ENCODE measurements at regions not wholly inside any gene's neighbourhood (a gene's known extent, or its start where the extent isn't known, plus 50 kb on each side); places are given as distances from the start of the nearest gene placed in this dataset.

- no peak overlapping the region for H3K4me3 ChIP-seq (ENCODE audit: low read depth, low read length)
- no peak for TF ChIP-seq CTCF (IDR thresholded peaks at IDR 0.05; ENCODE audit: insufficient read depth, low read depth, low read length)
- no peak for DNase-seq (ENCODE audit: low read depth)
Observed at GRCh38 chr7:35359423-35359822, 105.5 kb upstream of the TBX20 start.

GRCh38 chr7:35356495-35356894 is 102.6 kb upstream of the TBX20 start:
- TF ChIP-seq CTCF (IDR thresholded peaks at IDR 0.05; ENCODE audit: insufficient read depth, low read depth, low read length) = no peak
- no peak overlapping the region for H3K4me3 ChIP-seq (ENCODE audit: low read depth, low read length)
- DNase-seq (ENCODE audit: low read depth) = no peak

- H3K4me3 ChIP-seq (ENCODE audit: low read depth, low read length) = no peak overlapping the region
- DNase-seq (ENCODE audit: low read depth) = no peak
- TF ChIP-seq CTCF (IDR thresholded peaks at IDR 0.05; ENCODE audit: insufficient read depth, low read depth, low read length) = no peak
Observed at GRCh38 chr7:35355911-35356310, 102.0 kb upstream of the TBX20 start.

GRCh38 chr7:35355199-35355598 is 101.3 kb upstream of the TBX20 start:
- H3K4me3 ChIP-seq (ENCODE audit: low read depth, low read length) = no peak overlapping the region
- DNase-seq (ENCODE audit: low read depth) = no peak
- TF ChIP-seq CTCF (IDR thresholded peaks at IDR 0.05; ENCODE audit: insufficient read depth, low read depth, low read length) = no peak

GRCh38 chr7:35353481-35353880 is 99.6 kb upstream of the TBX20 start:
- no peak overlapping the region for H3K4me3 ChIP-seq (ENCODE audit: low read depth, low read length)
- TF ChIP-seq CTCF (IDR thresholded peaks at IDR 0.05; ENCODE audit: insufficient read depth, low read depth, low read length) = no peak
- DNase-seq (ENCODE audit: low read depth) = no peak

- no peak overlapping the region for H3K4me3 ChIP-seq (ENCODE audit: low read depth, low read length)
- no peak for TF ChIP-seq CTCF (IDR thresholded peaks at IDR 0.05; ENCODE audit: insufficient read depth, low read depth, low read length)
Observed at GRCh38 chr7:35351466-35351865, 97.6 kb upstream of the TBX20 start.

GRCh38 chr7:35348611-35349400 is 94.9 kb upstream of the TBX20 start:
- no peak overlapping the region for H3K4me3 ChIP-seq (ENCODE audit: low read depth, low read length)
- no peak for DNase-seq (ENCODE audit: low read depth)
- TF ChIP-seq CTCF (IDR thresholded peaks at IDR 0.05; ENCODE audit: insufficient read depth, low read depth, low read length) = no peak

More at GRCh38 chr7:35351466-35351865, 97.6 kb upstream of the TBX20 start:
- DNase-seq (ENCODE audit: low read depth) = no peak
